HUDEP-2 (cell line): ENCODE measurements at regions not wholly inside any gene's neighbourhood (a gene's known extent, or its start where the extent isn't known, plus 50 kb on each side); places are given as distances from the start of the nearest gene placed in this dataset.

ENCODE experiments used
- DNase-seq, 76 experiments: peaks; one replicate each; lab custom pipeline; 2025; ENCODE audit not compliant: unreplicated experiment in 76 of 76; lab: John Stamatoyannopoulos, UW

DNA sequence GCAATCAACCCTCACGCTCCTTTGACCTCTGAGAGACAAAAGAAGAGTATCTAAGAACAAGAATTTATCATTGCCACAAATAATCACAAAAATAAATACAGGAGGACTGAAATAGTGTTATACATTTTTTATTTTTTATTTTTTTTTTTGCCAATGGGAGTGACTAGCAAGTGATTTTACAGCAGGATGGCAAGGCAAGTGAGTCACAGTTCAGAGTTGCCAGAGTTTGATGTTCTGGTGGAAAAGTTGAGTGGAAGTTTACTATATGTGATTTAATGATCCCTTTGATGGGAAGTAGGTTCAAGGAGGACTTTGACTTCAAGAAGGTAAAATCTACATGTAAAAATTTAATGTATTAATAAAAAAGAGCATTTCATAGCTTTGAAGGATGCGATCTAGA lies 2691.4 kb downstream of the PCDH9 start:
- DNase-seq, result no peak

- DNase-seq, result no peak
Measured at GRCh38 chr13:64534302-64534701, 2695.8 kb downstream of the PCDH9 start.

- DNase-seq, result no peak
Measured at GRCh38 chr13:64531400-64531799, 2698.7 kb downstream of the PCDH9 start.

- DNase-seq, result peak in 4 of 76 experiments; percentile 0 to 32 (median 8)
Measured at GRCh38 chr13:64529874-64530485, 2700.2 kb downstream of the PCDH9 start.

- DNase-seq, result no peak
Measured at GRCh38 chr13:64528838-64529237, 2701.3 kb downstream of the PCDH9 start.

- DNase-seq, result no peak
Measured at GRCh38 chr13:64527561-64527960, 2702.6 kb downstream of the PCDH9 start.

DNA sequence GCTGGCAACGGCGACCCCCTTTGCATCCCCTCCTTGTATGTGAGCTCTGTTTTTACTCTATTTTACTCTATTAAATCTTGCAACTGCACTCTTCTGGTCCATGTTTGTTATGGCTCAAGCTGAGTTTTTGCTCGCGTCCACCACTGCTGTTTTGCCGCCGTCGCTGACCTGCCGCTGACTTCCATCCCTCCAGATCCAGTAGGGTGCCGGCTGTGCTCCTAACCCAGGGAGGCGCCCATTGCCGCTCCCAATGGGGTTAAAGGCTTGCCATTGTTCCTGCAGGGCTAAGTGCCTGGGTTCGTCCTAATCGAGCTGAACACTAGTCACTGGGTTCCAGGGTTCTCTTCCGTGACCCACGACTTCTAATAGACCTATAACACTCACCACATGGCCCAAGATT lies 2704.4 kb downstream of the PCDH9 start:
- no peak for DNase-seq

GRCh38 chr13:64510747-64511146 lies 2719.4 kb downstream of the PCDH9 start:
- DNase-seq, result no peak

DNA sequence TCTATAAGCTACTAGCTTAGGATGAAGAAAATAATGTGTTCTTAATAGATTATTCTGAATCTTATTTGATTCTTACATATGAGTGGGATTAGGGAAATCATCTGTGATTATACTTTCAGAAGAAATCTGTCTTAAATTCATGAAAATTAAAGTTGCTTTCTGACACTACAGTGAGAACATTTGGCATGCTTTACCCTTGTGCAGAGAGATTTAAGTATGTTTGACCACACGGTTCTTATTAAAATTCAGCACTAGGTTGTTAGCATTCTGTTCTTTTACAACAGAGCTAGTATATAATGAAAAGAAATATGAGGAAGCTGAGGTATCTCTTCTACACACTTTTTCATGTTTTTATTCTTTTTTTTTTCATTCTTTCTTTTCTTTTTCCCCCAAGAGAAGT lies 2723.9 kb downstream of the PCDH9 start:
- no peak for DNase-seq

DNA sequence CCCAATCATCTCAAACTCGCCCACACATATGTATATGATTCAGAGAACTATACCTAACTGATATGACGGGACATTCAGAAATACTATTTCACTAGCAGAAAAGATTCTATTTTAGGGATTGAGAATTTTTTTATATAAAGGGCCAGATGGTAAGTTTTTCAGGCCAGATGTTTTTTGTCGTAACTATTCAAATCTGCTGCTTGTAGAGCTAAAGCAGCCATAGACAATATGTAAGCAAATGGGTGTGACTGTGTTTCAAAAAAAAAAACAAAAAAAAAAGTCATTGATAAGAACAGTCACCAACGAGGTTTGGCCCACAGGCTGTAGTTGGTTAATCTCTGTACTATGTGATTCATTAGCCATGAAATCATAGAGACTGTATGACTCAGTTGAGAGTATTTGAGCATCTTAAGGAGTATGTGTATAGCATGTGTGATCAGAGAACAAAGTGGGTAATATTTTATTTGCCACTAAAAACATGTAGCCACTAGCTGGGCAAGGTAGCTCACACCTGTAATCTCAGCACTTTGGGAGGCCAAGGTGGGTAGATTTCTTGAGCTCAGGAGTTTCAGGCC lies 2724.7 kb downstream of the PCDH9 start:
- DNase-seq, result no peak

- DNase-seq, result no peak
Measured at GRCh38 chr13:64488731-64489130, 2741.4 kb downstream of the PCDH9 start.

DNA sequence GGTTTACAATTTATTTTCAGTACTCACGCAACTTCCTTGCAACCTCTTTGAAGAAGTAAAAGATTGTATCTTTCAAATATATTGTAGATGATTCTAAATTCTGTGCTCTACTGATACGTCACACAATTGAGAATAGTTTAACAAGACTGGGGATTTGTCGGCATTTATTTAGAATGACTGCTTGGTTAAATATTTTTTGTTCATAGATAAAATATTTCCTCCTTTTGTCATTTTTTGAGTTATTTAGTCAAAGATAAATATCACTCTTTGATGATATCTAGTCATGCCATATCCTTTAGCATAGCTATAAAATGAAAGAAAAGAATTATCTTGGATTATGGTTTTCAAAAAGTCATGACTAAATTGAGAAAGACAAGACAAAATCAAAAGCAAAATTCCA lies 2747.8 kb downstream of the PCDH9 start:
- no peak for DNase-seq

- no peak for DNase-seq
Measured at GRCh38 chr13:64480672-64481071, 2749.5 kb downstream of the PCDH9 start.

DNA sequence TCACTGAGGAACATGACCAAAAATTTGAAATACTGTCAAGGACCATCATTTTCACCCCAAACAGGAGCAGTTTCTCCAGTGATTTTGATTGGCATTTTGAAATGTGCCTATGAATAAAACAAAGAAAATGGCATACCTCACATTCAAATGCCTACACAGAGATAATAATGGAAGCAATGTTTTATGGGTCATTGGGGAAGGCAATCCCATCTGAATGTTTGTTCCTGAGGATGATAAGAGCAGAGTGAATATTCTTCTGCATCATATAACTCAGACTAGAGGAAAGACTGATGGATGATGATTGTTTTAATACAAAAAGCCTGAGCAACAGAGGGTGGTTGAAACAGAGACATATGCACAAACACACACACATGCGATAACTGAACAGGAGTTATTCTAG lies 2749.9 kb downstream of the PCDH9 start:
- no peak for DNase-seq

DNA sequence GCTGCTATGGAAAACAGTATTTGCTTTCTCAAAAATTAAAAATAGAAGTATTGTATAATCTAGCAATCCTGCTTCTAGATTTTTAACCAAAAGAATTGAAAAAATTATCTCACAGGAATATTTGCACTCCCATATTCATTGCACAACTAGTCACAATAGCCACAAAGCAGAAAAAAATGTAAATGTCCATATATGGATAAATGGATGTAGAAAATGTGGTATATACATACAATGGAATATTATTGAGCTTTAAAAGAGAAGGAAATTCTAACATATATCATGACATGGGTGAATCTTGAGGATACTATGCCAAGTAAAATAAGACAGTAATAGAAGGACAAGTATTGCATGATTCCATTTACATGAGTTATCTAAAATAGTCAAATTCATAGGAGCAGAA lies 2753.0 kb downstream of the PCDH9 start:
- DNase-seq, result no peak

- DNase-seq, result peak in 2 of 76 experiments; percentile 1 to 41
Measured at GRCh38 chr13:64476041-64476568, 2754.0 kb downstream of the PCDH9 start.

DNA sequence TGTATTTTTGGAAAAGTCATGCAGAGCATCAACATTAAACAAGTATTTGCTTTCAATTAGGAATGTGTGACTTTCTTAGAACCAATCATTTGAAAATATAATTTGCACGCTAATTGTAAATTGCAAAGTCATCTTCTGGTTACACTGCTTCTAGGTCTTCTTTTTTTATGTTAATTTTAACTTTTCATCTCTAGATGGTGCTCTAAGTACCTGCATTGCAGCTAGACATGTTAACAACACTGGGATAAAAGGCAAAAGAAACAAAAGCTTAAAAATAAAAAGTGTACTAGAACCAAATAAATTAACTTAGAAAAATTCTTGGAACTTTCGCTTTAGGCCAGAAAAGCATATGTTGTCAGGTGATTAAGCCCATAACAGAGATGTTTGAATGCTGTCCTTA lies 2758.2 kb downstream of the PCDH9 start:
- peak in 5 of 76 experiments; percentile 5 to 43 (median 14) for DNase-seq

GRCh38 chr13:64470751-64471150 lies 2759.4 kb downstream of the PCDH9 start:
- DNase-seq, result no peak

- DNase-seq, result no peak
Measured at GRCh38 chr13:64459778-64460177, 2770.4 kb downstream of the PCDH9 start.

GRCh38 chr13:64457976-64458375 lies 2772.2 kb downstream of the PCDH9 start:
- no peak for DNase-seq

DNA sequence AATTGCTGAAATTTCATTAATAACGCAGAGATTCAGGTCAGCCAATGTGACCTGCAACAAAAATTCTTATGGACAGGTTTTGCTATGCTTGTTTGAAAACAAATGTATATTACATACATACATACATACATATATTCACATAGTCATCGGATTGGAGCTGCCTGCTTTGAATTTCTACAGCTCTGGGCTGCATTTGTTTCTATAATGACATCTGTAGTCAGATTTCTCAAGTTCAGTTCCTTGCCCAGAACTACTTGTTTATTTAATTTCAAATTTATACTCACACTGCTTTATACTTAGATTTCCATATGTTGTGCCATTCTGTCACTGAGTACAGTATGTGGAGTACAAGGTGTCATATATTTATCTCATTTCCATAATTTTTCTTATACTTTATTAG lies 2775.0 kb downstream of the PCDH9 start:
- DNase-seq, result no peak

- DNase-seq, result no peak
Measured at GRCh38 chr13:64453831-64454230, 2776.3 kb downstream of the PCDH9 start.

- DNase-seq, result no peak
Measured at GRCh38 chr13:64446372-64446771, 2783.8 kb downstream of the PCDH9 start.
